Prostate gland (tissue), 2 donors: ENCODE measurements at regions not wholly inside any gene's neighbourhood (a gene's known extent, or its start where the extent isn't known, plus 50 kb on each side); places are given as distances from the start of the nearest gene placed in this dataset.

Experiments used
- CTCF ChIP-seq, 4 experiments: fragments of 200-600 bp in 2 of 4; fragments of 450-650 bp in 2 of 4; sonication (generic) in 2 of 4; IDR thresholded peaks; 1 replicate in 3 of 4; 2 replicates in 1 of 4; pipeline ENCODE4 v1.5.1; 2016 to 2019; ENCODE audit warnings: antibody characterized with exemption in 4 of 4, mild to moderate bottlenecking in 2 of 4, moderate library complexity in 2 of 4
- POLR2A ChIP-seq: fragments of 450-650 bp; IDR thresholded peaks from one replicate; pipeline ENCODE4 v1.6.1; 2016; ENCODE audit warnings: antibody characterized with exemption, mild to moderate bottlenecking

DNA sequence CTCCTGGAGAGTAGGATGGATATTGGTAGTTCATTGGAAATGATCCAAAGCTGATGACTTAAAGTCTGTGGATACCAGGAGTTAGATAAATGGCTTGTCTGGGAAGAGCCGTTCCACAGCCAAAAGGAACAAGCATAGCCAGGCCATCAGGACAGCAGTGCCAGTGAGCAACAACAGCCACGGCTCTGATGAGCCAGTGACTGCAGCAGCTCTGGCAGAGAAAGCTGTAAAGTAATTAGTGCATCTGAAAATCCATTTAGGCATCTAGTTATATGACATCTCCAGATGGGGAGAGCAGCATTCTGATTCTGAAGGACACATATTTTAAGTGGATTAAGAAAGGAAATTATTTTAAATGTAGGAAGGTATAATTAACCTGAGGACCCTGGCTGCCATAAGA is 256.2 kb upstream of the PLXNA2 start:
- TF ChIP-seq CTCF (IDR thresholded peaks at IDR 0.05) (no peak), POLR2A (no peak)
